Left renal pelvis (tissue), 4 donors: ENCODE measurements at regions not wholly inside any gene's neighbourhood (a gene's known extent, or its start where the extent isn't known, plus 50 kb on each side); places are given as distances from the start of the nearest gene placed in this dataset.
"Not testable (repeated sequence)": the region's sequence is repeated elsewhere in the genome, so short reads cannot be mapped to it uniquely, and the experiment has no call there.

Source experiments
- DNase-seq, 4 donors: peaks; one replicate each; pipeline ENCODE4 v3.0.0-alpha.2; 2013; ENCODE audit warnings: low read depth in 4 of 4, low spot score in 3 of 4

- no peak for DNase-seq
Observed at GRCh38 chr15:96041982-96042733, 288.3 kb upstream of the NR2F2 start.

GRCh38 chr15:96042734-96043224 is 287.7 kb upstream of the NR2F2 start:
- DNase-seq = no peak

- no peak for DNase-seq
Observed at GRCh38 chr15:96043591-96044171, 286.8 kb upstream of the NR2F2 start.

GRCh38 chr15:96046620-96047240 is 283.8 kb upstream of the NR2F2 start:
- no peak for DNase-seq

GRCh38 chr15:96047255-96047931 is 283.1 kb upstream of the NR2F2 start:
- no peak for DNase-seq

- DNase-seq = no peak
Observed at GRCh38 chr15:96049323-96049722, 281.2 kb upstream of the NR2F2 start.

GRCh38 chr15:96049766-96050165 is 280.7 kb upstream of the NR2F2 start:
- DNase-seq = no peak

- DNase-seq = no peak
Observed at GRCh38 chr15:96051598-96051997, 278.9 kb upstream of the NR2F2 start.

GRCh38 chr15:96052154-96052553 is 278.3 kb upstream of the NR2F2 start:
- DNase-seq = no peak

GRCh38 chr15:96052572-96053030 is 277.9 kb upstream of the NR2F2 start:
- no peak for DNase-seq

GRCh38 chr15:96053031-96053780 is 277.3 kb upstream of the NR2F2 start:
- DNase-seq = peak in 3 of 4 donors; percentile 48 to 60 (median 55)

GRCh38 chr15:96053781-96054428 is 276.6 kb upstream of the NR2F2 start:
- no peak for DNase-seq

GRCh38 chr15:96054621-96055020 is 275.9 kb upstream of the NR2F2 start:
- DNase-seq = no peak

- no peak for DNase-seq
Observed at GRCh38 chr15:96058103-96058851, 272.2 kb upstream of the NR2F2 start.

- not testable (repeated sequence) for DNase-seq
Observed at GRCh38 chr15:96058852-96059103, 271.7 kb upstream of the NR2F2 start.

GRCh38 chr15:96060591-96060990 is 269.9 kb upstream of the NR2F2 start:
- DNase-seq = not testable (repeated sequence)

- no peak for DNase-seq
Observed at GRCh38 chr15:96064351-96064756, 266.1 kb upstream of the NR2F2 start.

GRCh38 chr15:96066126-96066525 is 264.4 kb upstream of the NR2F2 start:
- no peak for DNase-seq

GRCh38 chr15:96066852-96067495 is 263.5 kb upstream of the NR2F2 start:
- DNase-seq = no peak
